ENCODE measurements at regions not wholly inside any gene's neighbourhood (a gene's known extent, or its start where the extent isn't known, plus 50 kb on each side); places are given as distances from the start of the nearest gene placed in this dataset.
"Not testable (repeated sequence)": the region's sequence is repeated elsewhere in the genome, so short reads cannot be mapped to it uniquely, and the experiment has no call there.

DNA sequence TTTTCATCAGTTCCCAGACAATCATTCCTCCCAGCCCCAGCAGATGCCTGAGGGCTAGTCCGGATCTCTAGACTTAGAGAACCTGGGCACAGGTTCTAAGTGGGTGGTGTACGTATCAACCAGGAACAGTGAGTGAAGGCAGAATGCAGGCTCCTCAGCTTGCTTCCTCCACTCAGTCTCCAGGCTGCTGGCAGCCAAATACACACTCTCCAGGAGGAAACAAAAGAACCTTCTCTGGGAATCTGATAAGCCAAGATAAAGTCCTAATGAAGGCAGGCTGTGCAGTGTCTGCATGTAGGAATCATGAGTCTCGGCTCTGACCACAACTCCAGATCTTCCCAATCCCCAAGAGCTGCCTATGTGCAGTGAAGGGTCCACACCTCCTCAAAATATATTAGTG, 245.7 kb downstream of the SP3 start:
- no peak overlapping the region for H3K4me2 ChIP-seq (ENCODE audit: low read depth, low read length)
- no peaks in the 10 kb centered on the region for H3K9me3 ChIP-seq (replicated peaks; ENCODE audit: insufficient read depth, low read length)
- TF ChIP-seq EZH2phosphoT487 (IDR thresholded peaks at IDR 0.05; ENCODE audit: low read length) (no peak), EZH2 (optimal IDR thresholded peaks at IDR 0.05; ENCODE audit: low read depth, low read length) (no peak), CTCF (IDR thresholded peaks at IDR 0.05; ENCODE audit: low read length) (no peak)
- H3K27ac ChIP-seq (ENCODE audit: low read length), result no peak overlapping the region
- H2AFZ ChIP-seq (ENCODE audit: low read length), result no peak overlapping the region
- DNase-seq, result no peak
- H3F3A ChIP-seq (ENCODE audit: insufficient read depth, low read length), result no peaks in the 10 kb centered on the region
- H3K4me1 ChIP-seq (ENCODE audit: low read length), result no peaks in the 10 kb centered on the region
- H3K9me2 ChIP-seq (replicated peaks; ENCODE audit: insufficient read depth, low read length), result no peaks in the 10 kb centered on the region
- H3K36me3 ChIP-seq (replicated peaks; ENCODE audit: insufficient read depth, low read length), result no peaks in the 10 kb centered on the region
- H3K27me3 ChIP-seq (replicated peaks; ENCODE audit: insufficient read depth, low read length), result no peaks in the 10 kb centered on the region
- H3K9ac ChIP-seq (ENCODE audit: low read length), result no peak overlapping the region
- H3K79me2 ChIP-seq (ENCODE audit: low read length), result no peaks in the 10 kb centered on the region
- H3K4me3 ChIP-seq (ENCODE audit: low read length), result no peak overlapping the region
- H4K20me1 ChIP-seq (ENCODE audit: insufficient read depth, low read length), result no peaks in the 10 kb centered on the region

GRCh38 chr2:173720306-173720705, 244.9 kb downstream of the SP3 start:
- Histone ChIP-seq H3K79me2 (ENCODE audit: low read length) (no peaks in the 10 kb centered on the region), H4K20me1 (ENCODE audit: insufficient read depth, low read length) (no peaks in the 10 kb centered on the region), H3K36me3 (replicated peaks; ENCODE audit: insufficient read depth, low read length) (no peaks in the 10 kb centered on the region), H2AFZ (ENCODE audit: low read length) (no peak overlapping the region), H3K4me2 (ENCODE audit: low read depth, low read length) (no peak overlapping the region), H3K9me2 (replicated peaks; ENCODE audit: insufficient read depth, low read length) (no peaks in the 10 kb centered on the region), H3K4me3 (ENCODE audit: low read length) (no peak overlapping the region), H3F3A (ENCODE audit: insufficient read depth, low read length) (no peaks in the 10 kb centered on the region), H3K27ac (ENCODE audit: low read length) (no peak overlapping the region), H3K9ac (ENCODE audit: low read length) (no peak overlapping the region), H3K9me3 (replicated peaks; ENCODE audit: insufficient read depth, low read length) (no peaks in the 10 kb centered on the region), H3K4me1 (ENCODE audit: low read length) (no peaks in the 10 kb centered on the region), H3K27me3 (replicated peaks; ENCODE audit: insufficient read depth, low read length) (no peaks in the 10 kb centered on the region)
- no peak for TF ChIP-seq CTCF (IDR thresholded peaks at IDR 0.05; ENCODE audit: low read length)
- TF ChIP-seq EZH2phosphoT487 (IDR thresholded peaks at IDR 0.05; ENCODE audit: low read length), result no peak
- TF ChIP-seq EZH2 (optimal IDR thresholded peaks at IDR 0.05; ENCODE audit: low read depth, low read length), result no peak
- no peak for DNase-seq

DNA sequence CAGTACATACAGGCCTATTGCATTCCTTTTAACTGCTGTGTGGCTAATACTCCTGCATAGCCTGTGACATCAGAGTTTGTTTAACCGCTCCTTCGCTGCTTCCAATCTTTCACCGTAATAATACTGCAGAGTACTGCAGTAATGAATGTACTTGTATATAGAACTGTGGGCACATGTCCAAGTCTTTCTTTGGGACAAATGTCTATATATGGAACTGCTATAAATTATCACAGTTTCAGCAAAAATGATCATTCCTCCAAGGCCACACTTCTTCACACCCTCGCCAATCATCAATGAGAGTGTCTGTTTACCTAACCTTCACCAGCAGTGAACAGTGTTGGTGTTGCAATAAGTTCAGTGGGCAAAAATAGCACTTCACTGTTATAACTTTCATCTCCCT, 230.4 kb downstream of the SP3 start:
- H3K36me3 ChIP-seq (replicated peaks; ENCODE audit: insufficient read depth, low read length), result no peaks in the 10 kb centered on the region
- H3K4me3 ChIP-seq (ENCODE audit: low read length), result no peak overlapping the region
- H3K27ac ChIP-seq (ENCODE audit: low read length), result no peak overlapping the region
- H3K9ac ChIP-seq (ENCODE audit: low read length), result no peak overlapping the region
- H3K9me2 ChIP-seq (replicated peaks; ENCODE audit: insufficient read depth, low read length), result no peaks in the 10 kb centered on the region
- no peak overlapping the region for H3K4me2 ChIP-seq (ENCODE audit: low read depth, low read length)
- no peak for DNase-seq
- H3K27me3 ChIP-seq (replicated peaks; ENCODE audit: insufficient read depth, low read length), result no peaks in the 10 kb centered on the region
- no peaks in the 10 kb centered on the region for H3K4me1 ChIP-seq (ENCODE audit: low read length)
- H4K20me1 ChIP-seq (ENCODE audit: insufficient read depth, low read length), result no peaks in the 10 kb centered on the region
- no peaks in the 10 kb centered on the region for H3F3A ChIP-seq (ENCODE audit: insufficient read depth, low read length)
- no peaks in the 10 kb centered on the region for H3K79me2 ChIP-seq (ENCODE audit: low read length)
- no peak overlapping the region for H2AFZ ChIP-seq (ENCODE audit: low read length)
- H3K9me3 ChIP-seq (replicated peaks; ENCODE audit: insufficient read depth, low read length), result no peaks in the 10 kb centered on the region
- no peak for TF ChIP-seq CTCF (IDR thresholded peaks at IDR 0.05; ENCODE audit: low read length)
- no peak for TF ChIP-seq EZH2phosphoT487 (IDR thresholded peaks at IDR 0.05; ENCODE audit: low read length)
- no peak for TF ChIP-seq EZH2 (optimal IDR thresholded peaks at IDR 0.05; ENCODE audit: low read depth, low read length)

- H3K9me3 ChIP-seq (replicated peaks; ENCODE audit: insufficient read depth, low read length); H3K27ac ChIP-seq (ENCODE audit: low read length); H3K36me3 ChIP-seq (replicated peaks; ENCODE audit: insufficient read depth, low read length); DNase-seq; H3K9me2 ChIP-seq (replicated peaks; ENCODE audit: insufficient read depth, low read length); H3F3A ChIP-seq (ENCODE audit: insufficient read depth, low read length); H2AFZ ChIP-seq (ENCODE audit: low read length); H3K4me2 ChIP-seq (ENCODE audit: low read depth, low read length); H3K9ac ChIP-seq (ENCODE audit: low read length); H3K79me2 ChIP-seq (ENCODE audit: low read length); H3K27me3 ChIP-seq (replicated peaks; ENCODE audit: insufficient read depth, low read length); H3K4me1 ChIP-seq (ENCODE audit: low read length); H4K20me1 ChIP-seq (ENCODE audit: insufficient read depth, low read length); H3K4me3 ChIP-seq (ENCODE audit: low read length): not testable (repeated sequence)
Observed at GRCh38 chr2:173737954-173738575, 227.1 kb downstream of the SP3 start.
